Upper lobe of left lung (tissue), 4 donors: ENCODE measurements at regions not wholly inside any gene's neighbourhood (a gene's known extent, or its start where the extent isn't known, plus 50 kb on each side); places are given as distances from the start of the nearest gene placed in this dataset.

ENCODE experiments used
- CTCF ChIP-seq, 6 experiments: fragments of 450-650 bp in 4 of 6; fragments of 200-600 bp in 2 of 6; sonication (generic) in 2 of 6; IDR thresholded peaks; one replicate each; pipeline ENCODE4 v1.5.1; 2016 to 2019; ENCODE audit warnings: antibody characterized with exemption in 6 of 6
- POLR2A ChIP-seq, 4 donors: fragments of 450-650 bp; IDR thresholded peaks; one replicate each; pipeline ENCODE4 v1.5.1; 2016 to 2017; ENCODE audit warnings: antibody characterized with exemption in 4 of 4, mild to moderate bottlenecking in 2 of 4
- POLR2AphosphoS5 ChIP-seq, 2 donors: sonication (generic); formaldehyde crosslinking; IDR thresholded peaks; one replicate each; pipeline ENCODE4 v1.5.1; 2017; ENCODE audit warnings: antibody characterized with exemption in 2 of 2

GRCh38 chr14:87205811-87206210 is 787.2 kb downstream of the GALC start:
- no peak for TF ChIP-seq POLR2AphosphoS5 (IDR thresholded peaks at IDR 0.05)
- no peak for TF ChIP-seq CTCF (IDR thresholded peaks at IDR 0.05)
- no peak for TF ChIP-seq POLR2A (IDR thresholded peaks at IDR 0.05)
